ENCODE measurements at regions not wholly inside any gene's neighbourhood (a gene's known extent, or its start where the extent isn't known, plus 50 kb on each side); places are given as distances from the start of the nearest gene placed in this dataset.

- TF ChIP-seq POLR2A (IDR thresholded peaks at IDR 0.05; ENCODE audit: extremely low read depth, insufficient read length) (no peak), MAX (IDR thresholded peaks at IDR 0.05; ENCODE audit: low read depth, low read length) (no peak), CTCF (IDR thresholded peaks at IDR 0.05; ENCODE audit: low read depth, low read length) (no peak)
- no peak overlapping the region for H3K4me3 ChIP-seq (ENCODE audit: low read depth, low read length)
- no peak for DNase-seq (ENCODE audit: low read depth)
Observed at GRCh38 chr7:46155367-46155766, 234.3 kb upstream of the IGFBP3 start.

GRCh38 chr7:46153951-46154787 lies 233.1 kb upstream of the IGFBP3 start:
- no peak for DNase-seq (ENCODE audit: low read depth)
- TF ChIP-seq MAX (IDR thresholded peaks at IDR 0.05; ENCODE audit: low read depth, low read length): no peak
- peak; percentile 12 for TF ChIP-seq CTCF (IDR thresholded peaks at IDR 0.05; ENCODE audit: low read depth, low read length)
- H3K4me3 ChIP-seq (ENCODE audit: low read depth, low read length): no peak overlapping the region

GRCh38 chr7:46153583-46153950 lies 232.5 kb upstream of the IGFBP3 start:
- TF ChIP-seq MAX (IDR thresholded peaks at IDR 0.05; ENCODE audit: low read depth, low read length) (no peak), CTCF (IDR thresholded peaks at IDR 0.05; ENCODE audit: low read depth, low read length) (no peak), POLR2A (IDR thresholded peaks at IDR 0.05; ENCODE audit: extremely low read depth, insufficient read length) (no peak), MYC (IDR thresholded peaks at IDR 0.05; ENCODE audit: low read depth, low read length) (no peak)
- DNase-seq (ENCODE audit: low read depth): no peak
- H3K4me3 ChIP-seq (ENCODE audit: low read depth, low read length): no peak overlapping the region

GRCh38 chr7:46152696-46153095 lies 231.6 kb upstream of the IGFBP3 start:
- no peak for DNase-seq (ENCODE audit: low read depth)
- TF ChIP-seq MYC (IDR thresholded peaks at IDR 0.05; ENCODE audit: low read depth, low read length) (no peak), POLR2A (IDR thresholded peaks at IDR 0.05; ENCODE audit: extremely low read depth, insufficient read length) (no peak), CTCF (IDR thresholded peaks at IDR 0.05; ENCODE audit: low read depth, low read length) (no peak), MAX (IDR thresholded peaks at IDR 0.05; ENCODE audit: low read depth, low read length) (no peak)
- H3K4me3 ChIP-seq (ENCODE audit: low read depth, low read length): no peak overlapping the region

GRCh38 chr7:46150721-46151120 lies 229.6 kb upstream of the IGFBP3 start:
- no peak for TF ChIP-seq MAX (IDR thresholded peaks at IDR 0.05; ENCODE audit: low read depth, low read length)
- no peak for TF ChIP-seq CTCF (IDR thresholded peaks at IDR 0.05; ENCODE audit: low read depth, low read length)
- TF ChIP-seq MYC (IDR thresholded peaks at IDR 0.05; ENCODE audit: low read depth, low read length): no peak
- no peak for TF ChIP-seq POLR2A (IDR thresholded peaks at IDR 0.05; ENCODE audit: extremely low read depth, insufficient read length)
- DNase-seq (ENCODE audit: low read depth): no peak
- H3K4me3 ChIP-seq (ENCODE audit: low read depth, low read length): no peak overlapping the region
